Suprapubic skin (tissue), 3 donors: ENCODE measurements at regions not wholly inside any gene's neighbourhood (a gene's known extent, or its start where the extent isn't known, plus 50 kb on each side); places are given as distances from the start of the nearest gene placed in this dataset.

Source experiments
- POLR2AphosphoS5 ChIP-seq, 3 donors: sonication (generic); formaldehyde crosslinking; IDR thresholded peaks; one replicate each; pipeline ENCODE4 v1.6.1; 2017; ENCODE audit warnings: antibody characterized with exemption in 3 of 3
- TF ChIP-seq, protein P1 (sequence below), 2 donors: fragments of 200-600 bp in 1 of 2; fragments of 450-650 bp in 1 of 2; sonication (generic) in 1 of 2; IDR thresholded peaks; one replicate each; pipeline ENCODE4 v1.5.1; 2016 to 2019; ENCODE audit warnings: antibody characterized with exemption in 2 of 2, mild to moderate bottlenecking in 1 of 2, moderate library complexity in 1 of 2

DNA sequence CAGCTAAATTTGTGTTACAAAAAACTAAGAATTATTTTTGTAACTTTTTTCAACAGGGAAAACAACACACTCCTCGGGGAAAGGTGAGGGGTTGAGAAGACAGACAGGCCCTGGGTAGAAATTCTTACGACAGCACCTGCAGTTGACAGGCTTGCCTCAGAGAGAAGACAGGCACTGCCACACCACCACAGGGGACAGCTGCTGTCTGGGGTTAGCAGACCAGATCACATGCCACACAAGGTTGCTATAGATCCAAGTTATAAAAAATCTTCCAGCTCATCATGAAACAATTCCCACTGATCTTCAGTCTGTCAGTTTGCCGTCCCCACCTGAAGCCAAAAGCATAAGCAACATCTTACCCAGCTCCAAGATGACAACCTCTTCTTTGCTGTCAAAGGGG lies 143.2 kb upstream of the ZCCHC13 start:
- TF ChIP-seq, protein P1, sequence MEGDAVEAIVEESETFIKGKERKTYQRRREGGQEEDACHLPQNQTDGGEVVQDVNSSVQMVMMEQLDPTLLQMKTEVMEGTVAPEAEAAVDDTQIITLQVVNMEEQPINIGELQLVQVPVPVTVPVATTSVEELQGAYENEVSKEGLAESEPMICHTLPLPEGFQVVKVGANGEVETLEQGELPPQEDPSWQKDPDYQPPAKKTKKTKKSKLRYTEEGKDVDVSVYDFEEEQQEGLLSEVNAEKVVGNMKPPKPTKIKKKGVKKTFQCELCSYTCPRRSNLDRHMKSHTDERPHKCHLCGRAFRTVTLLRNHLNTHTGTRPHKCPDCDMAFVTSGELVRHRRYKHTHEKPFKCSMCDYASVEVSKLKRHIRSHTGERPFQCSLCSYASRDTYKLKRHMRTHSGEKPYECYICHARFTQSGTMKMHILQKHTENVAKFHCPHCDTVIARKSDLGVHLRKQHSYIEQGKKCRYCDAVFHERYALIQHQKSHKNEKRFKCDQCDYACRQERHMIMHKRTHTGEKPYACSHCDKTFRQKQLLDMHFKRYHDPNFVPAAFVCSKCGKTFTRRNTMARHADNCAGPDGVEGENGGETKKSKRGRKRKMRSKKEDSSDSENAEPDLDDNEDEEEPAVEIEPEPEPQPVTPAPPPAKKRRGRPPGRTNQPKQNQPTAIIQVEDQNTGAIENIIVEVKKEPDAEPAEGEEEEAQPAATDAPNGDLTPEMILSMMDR (IDR thresholded peaks at IDR 0.05), result no peak
- no peak for TF ChIP-seq POLR2AphosphoS5 (IDR thresholded peaks at IDR 0.05)
